Activated naive CD8-positive, alpha-beta T cell (primary cell): ENCODE measurements at regions not wholly inside any gene's neighbourhood (a gene's known extent, or its start where the extent isn't known, plus 50 kb on each side); places are given as distances from the start of the nearest gene placed in this dataset.

Source experiments
- H3K27ac Mint-ChIP-seq: one replicate; pipeline ENCODE4 v1.8.0; 2021; ENCODE audit warnings: mixed read lengths
- H3K27me3 Mint-ChIP-seq: one replicate; pipeline ENCODE4 v1.8.0; 2021; ENCODE audit warnings: mixed read lengths
- H3K36me3 Mint-ChIP-seq: one replicate; pipeline ENCODE4 v1.8.0; 2021; ENCODE audit warnings: mixed read lengths
- H3K4me1 Mint-ChIP-seq: one replicate; pipeline ENCODE4 v1.8.0; 2021; ENCODE audit warnings: low read depth, mixed read lengths
- H3K4me3 Mint-ChIP-seq: one replicate; pipeline ENCODE4 v1.8.0; 2021; ENCODE audit warnings: mild to moderate bottlenecking, mixed read lengths
- H3K9me3 Mint-ChIP-seq: one replicate; pipeline ENCODE4 v1.8.0; 2021; ENCODE audit warnings: low read depth, mixed read lengths

- no peak overlapping the region for H3K4me3 Mint-ChIP-seq
- H3K9me3 Mint-ChIP-seq: no peaks in the 10 kb centered on the region
- H3K27me3 Mint-ChIP-seq: no peaks in the 10 kb centered on the region
- no peaks in the 10 kb centered on the region for H3K4me1 Mint-ChIP-seq
- no peaks in the 10 kb centered on the region for H3K36me3 Mint-ChIP-seq
- H3K27ac Mint-ChIP-seq: no peak overlapping the region
These were observed 1053.5 kb upstream of the FBXO33 start for GRCh38 chr14:40485688-40486087.

DNA sequence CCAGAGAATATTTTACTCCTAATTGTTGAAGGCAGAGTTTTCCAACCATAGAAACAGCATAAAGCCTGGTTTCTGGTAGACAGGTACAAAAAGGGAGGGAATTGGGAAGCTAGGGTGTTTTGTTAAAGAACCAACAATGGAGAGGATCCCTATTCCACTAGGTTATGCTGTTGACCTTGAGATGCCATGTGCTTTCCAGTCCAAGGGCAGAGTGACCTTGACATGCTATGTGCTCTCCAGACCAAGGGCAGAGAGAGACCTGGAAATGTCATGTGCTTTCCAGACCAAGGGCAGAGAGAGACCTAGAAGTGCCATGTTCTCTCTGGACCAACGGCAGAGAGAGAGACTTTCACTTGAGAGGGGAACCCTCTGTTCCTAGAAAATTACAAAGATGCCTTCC is 1043.8 kb upstream of the FBXO33 start:
- Mint-ChIP-seq H3K27me3 (no peaks in the 10 kb centered on the region), H3K4me3 (no peak overlapping the region), H3K27ac (no peak overlapping the region), H3K36me3 (peaks cover 5% of the 10 kb centered on the region), H3K4me1 (no peaks in the 10 kb centered on the region), H3K9me3 (peaks cover 32% of the 10 kb centered on the region)

- H3K36me3 Mint-ChIP-seq: no peaks in the 10 kb centered on the region
- no peaks in the 10 kb centered on the region for H3K27me3 Mint-ChIP-seq
- no peaks in the 10 kb centered on the region for H3K4me1 Mint-ChIP-seq
- H3K27ac Mint-ChIP-seq: no peak overlapping the region
- no peak overlapping the region for H3K4me3 Mint-ChIP-seq
- peaks cover 19% of the 10 kb centered on the region for H3K9me3 Mint-ChIP-seq
These were observed 1035.7 kb upstream of the FBXO33 start for GRCh38 chr14:40467969-40468368.

DNA sequence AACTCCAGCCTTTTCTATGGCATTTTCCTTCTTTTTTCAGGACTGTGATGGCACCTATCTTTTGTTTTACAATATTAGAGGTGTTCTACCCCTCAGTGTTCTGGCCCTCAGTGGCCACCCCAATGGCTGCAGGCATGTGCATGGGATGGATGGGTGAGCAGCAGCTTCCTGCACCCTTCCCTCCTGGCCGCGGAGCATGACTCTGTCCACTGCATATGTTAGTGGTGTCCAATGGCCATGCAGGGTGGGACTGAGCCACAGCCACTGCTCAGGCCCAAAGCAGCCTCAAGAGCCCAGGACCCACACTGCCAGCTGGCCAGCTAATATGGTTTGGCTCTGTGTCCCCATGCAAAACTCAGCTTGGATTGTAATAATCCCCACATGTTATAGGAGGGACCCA is 1032.3 kb upstream of the FBXO33 start:
- Mint-ChIP-seq H3K27me3 (no peaks in the 10 kb centered on the region), H3K36me3 (no peaks in the 10 kb centered on the region), H3K4me3 (no peak overlapping the region), H3K4me1 (no peaks in the 10 kb centered on the region), H3K27ac (no peak overlapping the region), H3K9me3 (peaks cover 10% of the 10 kb centered on the region)

DNA sequence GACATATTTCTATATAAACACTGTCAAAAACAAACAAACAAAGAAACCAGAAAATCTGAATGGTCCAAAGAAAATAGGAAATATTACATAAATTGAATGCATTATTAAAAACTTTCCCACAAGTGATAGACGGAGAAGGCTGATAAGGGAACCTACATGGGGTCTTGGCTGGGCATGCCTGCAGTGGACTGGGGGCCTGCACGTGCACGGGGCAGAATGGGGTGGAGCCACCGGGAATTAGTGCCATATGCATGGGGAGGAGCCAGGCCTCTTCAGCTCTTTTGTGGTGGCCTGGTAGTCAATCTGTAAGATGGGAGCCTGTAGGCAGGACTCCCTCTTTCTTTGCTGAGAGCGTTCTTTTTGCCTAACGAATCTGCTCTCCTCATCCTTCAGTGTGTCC is 1031.7 kb upstream of the FBXO33 start:
- Mint-ChIP-seq H3K27me3 (no peaks in the 10 kb centered on the region), H3K36me3 (no peaks in the 10 kb centered on the region), H3K27ac (no peak overlapping the region), H3K4me3 (no peak overlapping the region), H3K4me1 (no peaks in the 10 kb centered on the region), H3K9me3 (peaks cover 10% of the 10 kb centered on the region)

- Mint-ChIP-seq H3K4me1 (no peaks in the 10 kb centered on the region), H3K27me3 (no peaks in the 10 kb centered on the region), H3K36me3 (no peaks in the 10 kb centered on the region), H3K4me3 (no peak overlapping the region), H3K27ac (no peak overlapping the region), H3K9me3 (no peaks in the 10 kb centered on the region)
These were observed 1020.4 kb upstream of the FBXO33 start for GRCh38 chr14:40452674-40453073.

DNA sequence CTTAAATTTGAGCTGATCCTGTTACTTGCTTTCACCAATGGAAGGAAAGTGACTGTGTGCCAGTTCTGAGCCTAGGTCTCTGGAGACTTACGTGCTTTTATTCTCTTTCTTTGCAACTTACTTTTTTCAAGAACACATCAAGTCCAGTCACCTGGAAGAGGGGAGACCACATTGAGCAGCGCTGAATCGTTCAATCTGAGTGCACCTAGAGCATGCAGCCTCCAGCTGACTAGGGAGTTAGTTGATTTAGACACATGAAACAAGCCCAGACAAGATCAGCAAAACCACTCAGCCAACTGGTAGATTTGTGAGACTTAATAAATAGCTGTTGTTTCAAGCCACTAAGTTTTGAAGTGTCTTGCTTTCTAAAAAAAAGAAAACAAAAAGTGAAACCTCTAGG is 1014.8 kb upstream of the FBXO33 start:
- Mint-ChIP-seq H3K4me1 (no peaks in the 10 kb centered on the region), H3K9me3 (no peaks in the 10 kb centered on the region)

GRCh38 chr14:40445020-40445419 is 1012.8 kb upstream of the FBXO33 start:
- Mint-ChIP-seq H3K36me3 (no peaks in the 10 kb centered on the region), H3K27me3 (no peaks in the 10 kb centered on the region), H3K4me1 (no peaks in the 10 kb centered on the region), H3K9me3 (no peaks in the 10 kb centered on the region), H3K4me3 (no peak overlapping the region), H3K27ac (no peak overlapping the region)

More for the DNA sequence above, 1014.8 kb upstream of the FBXO33 start:
- Mint-ChIP-seq H3K4me3 (no peak overlapping the region), H3K27me3 (no peaks in the 10 kb centered on the region), H3K36me3 (no peaks in the 10 kb centered on the region), H3K27ac (no peak overlapping the region)

DNA sequence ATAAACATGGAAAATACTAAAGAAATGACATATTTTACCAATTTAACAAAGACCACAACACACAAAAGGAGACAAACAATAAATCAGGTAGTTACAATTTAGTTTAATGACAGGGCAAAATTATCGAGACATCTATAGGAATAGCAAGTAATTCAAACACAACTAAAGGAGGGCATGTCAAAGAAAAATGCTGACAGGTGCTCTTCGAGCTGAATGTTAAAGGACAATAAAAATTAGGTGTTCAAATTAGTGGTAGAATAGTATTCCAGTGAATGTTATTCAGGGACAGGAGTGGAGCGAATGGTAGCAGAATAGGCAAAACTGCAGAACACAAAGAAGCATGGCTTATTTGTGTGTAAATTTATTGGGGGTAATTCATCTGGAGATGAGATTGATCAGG is 1004.3 kb upstream of the FBXO33 start:
- Mint-ChIP-seq H3K4me1 (no peaks in the 10 kb centered on the region), H3K27me3 (no peaks in the 10 kb centered on the region), H3K36me3 (no peaks in the 10 kb centered on the region), H3K27ac (no peak overlapping the region), H3K9me3 (no peaks in the 10 kb centered on the region), H3K4me3 (no peak overlapping the region)

DNA sequence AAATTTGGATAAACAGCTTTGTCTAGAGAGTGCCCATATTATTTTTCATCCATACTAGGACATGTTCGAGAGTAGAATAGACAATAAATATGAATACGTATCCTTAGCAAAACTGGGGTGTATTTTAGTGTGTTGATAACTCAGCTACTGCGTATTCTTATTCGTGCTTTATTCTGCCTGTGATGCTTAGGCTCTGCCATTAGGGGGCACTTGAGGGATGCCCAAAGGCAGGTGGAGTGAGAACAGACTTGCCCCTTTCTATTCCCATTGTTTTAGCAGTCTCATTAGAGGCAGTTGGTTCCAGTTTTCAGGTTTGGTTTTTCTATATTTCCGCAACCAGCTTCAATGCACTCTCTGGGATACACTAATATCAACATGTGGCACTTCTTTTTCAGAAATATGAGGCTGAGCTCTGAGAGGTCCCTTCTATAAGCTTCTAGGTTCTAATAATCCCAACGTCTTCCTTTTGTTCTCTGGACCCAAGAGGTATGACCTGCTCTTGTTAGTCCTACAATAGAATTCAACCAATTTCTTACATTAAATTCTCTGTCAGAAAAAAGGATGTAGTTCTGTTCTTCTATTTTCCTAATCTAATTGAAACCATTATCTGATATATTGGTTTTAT is 985.7 kb upstream of the FBXO33 start:
- Mint-ChIP-seq H3K4me3 (no peak overlapping the region), H3K36me3 (no peaks in the 10 kb centered on the region), H3K27ac (no peak overlapping the region), H3K4me1 (no peaks in the 10 kb centered on the region), H3K9me3 (no peaks in the 10 kb centered on the region), H3K27me3 (no peaks in the 10 kb centered on the region)

- Mint-ChIP-seq H3K27me3 (no peaks in the 10 kb centered on the region), H3K36me3 (no peaks in the 10 kb centered on the region), H3K9me3 (no peaks in the 10 kb centered on the region), H3K4me1 (no peaks in the 10 kb centered on the region), H3K27ac (no peak overlapping the region), H3K4me3 (no peak overlapping the region)
These were observed 984.3 kb upstream of the FBXO33 start for GRCh38 chr14:40416565-40416964.

GRCh38 chr14:40414386-40414785 is 982.2 kb upstream of the FBXO33 start:
- Mint-ChIP-seq H3K4me3 (no peak overlapping the region), H3K4me1 (no peaks in the 10 kb centered on the region), H3K36me3 (no peaks in the 10 kb centered on the region), H3K27me3 (no peaks in the 10 kb centered on the region), H3K9me3 (no peaks in the 10 kb centered on the region), H3K27ac (no peak overlapping the region)

DNA sequence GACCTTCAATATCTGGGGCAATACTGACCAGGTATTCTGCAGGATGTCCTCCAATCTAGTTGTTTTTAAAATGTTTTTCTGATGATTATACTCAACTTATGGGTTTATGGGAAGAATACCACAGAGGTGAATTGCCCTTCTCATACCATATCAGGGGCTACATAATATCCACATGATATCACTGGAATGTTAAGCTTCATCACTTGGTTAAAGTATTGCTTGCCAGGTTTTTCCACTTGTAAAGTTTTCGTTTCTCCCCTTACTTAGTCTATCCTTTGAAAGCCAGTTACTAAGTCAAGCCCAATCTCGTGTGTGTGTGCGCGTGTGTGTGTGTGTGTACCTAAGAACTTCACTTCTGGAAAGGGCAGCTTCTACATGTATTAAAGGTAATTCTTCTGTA is 980.9 kb upstream of the FBXO33 start:
- Mint-ChIP-seq H3K4me1 (no peaks in the 10 kb centered on the region), H3K4me3 (no peak overlapping the region), H3K9me3 (peaks cover 6% of the 10 kb centered on the region), H3K27ac (no peak overlapping the region), H3K36me3 (no peaks in the 10 kb centered on the region), H3K27me3 (no peaks in the 10 kb centered on the region)

- Mint-ChIP-seq H3K9me3 (peaks cover 20% of the 10 kb centered on the region), H3K27me3 (no peaks in the 10 kb centered on the region), H3K27ac (no peak overlapping the region), H3K4me1 (no peaks in the 10 kb centered on the region), H3K36me3 (no peaks in the 10 kb centered on the region), H3K4me3 (no peak overlapping the region)
These were observed 978.5 kb upstream of the FBXO33 start for GRCh38 chr14:40410708-40411107.

- Mint-ChIP-seq H3K4me3 (no peak overlapping the region), H3K27me3 (no peaks in the 10 kb centered on the region), H3K9me3 (peaks cover 19% of the 10 kb centered on the region), H3K27ac (no peak overlapping the region), H3K4me1 (no peaks in the 10 kb centered on the region), H3K36me3 (no peaks in the 10 kb centered on the region)
These were observed 970.7 kb upstream of the FBXO33 start for GRCh38 chr14:40402957-40403356.

DNA sequence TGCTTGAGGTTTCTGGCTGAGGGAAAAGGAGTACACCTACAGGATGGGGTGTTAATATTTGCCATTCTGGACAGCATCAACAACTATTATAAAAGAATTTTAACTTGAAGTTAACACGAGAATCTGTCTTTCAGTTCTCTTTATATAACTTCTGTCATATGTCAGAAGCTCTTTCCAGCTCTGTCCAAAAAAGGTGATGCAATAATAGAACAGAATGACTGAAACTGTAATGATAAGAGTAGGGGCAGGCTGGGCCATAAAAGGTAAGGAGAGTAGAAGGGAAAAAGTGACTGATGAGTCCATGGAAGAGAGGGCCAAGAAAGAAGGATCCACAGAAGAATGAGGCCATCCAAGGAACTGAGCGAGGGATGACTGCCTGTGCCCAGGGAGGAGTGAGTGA is 966.7 kb upstream of the FBXO33 start:
- Mint-ChIP-seq H3K27me3 (no peaks in the 10 kb centered on the region), H3K36me3 (no peaks in the 10 kb centered on the region), H3K9me3 (no peaks in the 10 kb centered on the region), H3K4me3 (no peak overlapping the region), H3K27ac (no peak overlapping the region), H3K4me1 (no peaks in the 10 kb centered on the region)
